CD8-positive, alpha-beta memory T cell (primary cell): ENCODE measurements at regions not wholly inside any gene's neighbourhood (a gene's known extent, or its start where the extent isn't known, plus 50 kb on each side); places are given as distances from the start of the nearest gene placed in this dataset.

Experiments
- CTCF ChIA-PET: fragments of 350-600 bp; sonication (Branson Sonifier 250); formaldehyde crosslinking; loops from one replicate; lab custom pipeline; 2021; ENCODE audit warnings: antibody characterized with exemption; lab: Charles Lee
- POLR2A ChIA-PET: fragments of 350-600 bp; sonication (Branson Sonifier 250); formaldehyde crosslinking; loops from one replicate; lab custom pipeline; 2021; ENCODE audit warnings: antibody characterized with exemption; lab: Charles Lee
- DNase-seq, 5 donors: peaks; one replicate each; pipeline versions ENCODE4 v3.0.0 to v3.0.0-alpha.2; 2020 to 2022; ENCODE audit warnings: mixed read lengths in 1 of 5
- H3K27ac ChIP-seq: one replicate; pipeline ENCODE4 v1.7.0; 2013; ENCODE audit warnings: low read depth, mild to moderate bottlenecking, low read length, moderate library complexity
- H3K27me3 ChIP-seq: 2 replicates; pipeline ENCODE4 v1.7.0; 2013; ENCODE audit warnings: low read length, mild to moderate bottlenecking; ENCODE audit not compliant: insufficient read depth, poor library complexity, severe bottlenecking
- H3K36me3 ChIP-seq: 2 replicates; pipeline ENCODE4 v1.7.0; 2013; ENCODE audit warnings: mild to moderate bottlenecking, low read length, moderate library complexity; ENCODE audit not compliant: insufficient read depth
- H3K4me1 ChIP-seq: 2 replicates; pipeline ENCODE4 v1.7.0; 2013; ENCODE audit warnings: mild to moderate bottlenecking, low read length, moderate library complexity; ENCODE audit not compliant: insufficient read depth
- H3K4me3 ChIP-seq: 2 replicates; pipeline ENCODE4 v1.7.0; 2013; ENCODE audit warnings: mild to moderate bottlenecking, low read length
- H3K9me3 ChIP-seq: 2 replicates; pipeline ENCODE4 v1.7.0; 2013; ENCODE audit warnings: mild to moderate bottlenecking, low read length
- H3K27ac Mint-ChIP-seq, 8 donors: one replicate each; pipeline ENCODE4 v1.8.0; 2020 to 2021; ENCODE audit warnings: mixed read lengths in 8 of 8, mild to moderate bottlenecking in 6 of 8, inconsistent platforms in 3 of 8, moderate library complexity in 3 of 8
- H3K27me3 Mint-ChIP-seq, 2 donors: one replicate each; pipeline ENCODE4 v1.8.0; 2020 to 2021; ENCODE audit warnings: mixed read lengths in 2 of 2, mild to moderate bottlenecking in 1 of 2, moderate library complexity in 1 of 2
- H3K36me3 Mint-ChIP-seq, 3 donors: one replicate each; pipeline ENCODE4 v1.8.0; 2020 to 2021; ENCODE audit warnings: mixed read lengths in 3 of 3, inconsistent platforms in 1 of 3, mild to moderate bottlenecking in 1 of 3
- H3K4me1 Mint-ChIP-seq, 3 donors: one replicate each; pipeline ENCODE4 v1.8.0; 2020 to 2021; ENCODE audit warnings: mixed read lengths in 3 of 3, inconsistent platforms in 1 of 3, mild to moderate bottlenecking in 1 of 3
- H3K4me3 Mint-ChIP-seq, 7 donors: one replicate each; pipeline ENCODE4 v1.8.0; 2020 to 2021; ENCODE audit warnings: mixed read lengths in 7 of 7, mild to moderate bottlenecking in 6 of 7, moderate library complexity in 4 of 7, inconsistent platforms in 2 of 7
- H3K9me3 Mint-ChIP-seq, 5 donors: one replicate each; pipeline ENCODE4 v1.8.0; 2020 to 2022; ENCODE audit warnings: mixed read lengths in 5 of 5, mild to moderate bottlenecking in 3 of 5, moderate library complexity in 2 of 5, inconsistent platforms in 1 of 5

DNA sequence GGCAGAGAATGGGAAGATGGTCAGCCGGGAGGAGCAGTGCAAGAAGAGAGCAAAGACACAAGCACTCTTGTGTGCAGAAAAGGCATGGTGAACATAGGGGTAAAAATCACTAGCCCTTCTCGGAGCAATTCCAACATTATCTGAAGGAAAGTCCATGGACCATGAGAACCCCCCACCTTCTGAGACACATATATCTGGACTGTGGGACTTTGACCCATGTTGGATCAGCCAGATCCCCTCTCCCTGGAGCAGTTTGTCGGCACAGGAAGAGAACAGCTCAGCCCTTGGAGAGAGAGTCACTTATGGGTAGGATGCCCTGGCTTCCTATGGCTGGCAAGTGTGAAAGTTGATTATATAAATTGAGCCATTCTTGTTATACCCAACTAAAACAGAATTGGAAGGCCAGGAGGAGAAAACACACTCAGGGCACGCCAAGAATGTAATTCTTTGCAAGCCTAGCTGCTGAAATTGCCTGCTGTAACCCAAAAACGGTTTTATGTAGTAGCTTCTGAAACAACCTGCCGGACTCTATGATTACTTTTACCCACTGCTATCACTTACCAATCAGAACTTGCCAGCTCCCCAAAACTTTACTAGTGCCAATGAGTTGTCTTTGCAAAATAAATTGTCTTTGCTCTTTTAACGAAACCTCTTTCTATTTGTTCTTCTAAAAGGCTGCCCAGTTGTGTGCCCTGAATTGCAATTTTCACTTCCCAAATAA, 62.8 kb upstream of the ZNF599 start:
- no peaks in the 10 kb centered on the region for H3K9me3 Mint-ChIP-seq

GRCh38 chr19:34834472-34835061, 61.6 kb upstream of the ZNF599 start:
- Mint-ChIP-seq H3K4me3 (no peak overlapping the region), H3K27me3 (peaks cover 6 to 14% of the 10 kb centered on the region in 2 donors), H3K4me1 (peaks cover 9 to 24% (median 11%) of the 10 kb centered on the region in 3 donors), H3K27ac (peak overlapping the region in 1 of 8 donors; percentile 55), H3K9me3 (no peaks in the 10 kb centered on the region), H3K36me3 (peaks cover 0 to 3% (median 0%) of the 10 kb centered on the region in 3 donors)
- Histone ChIP-seq H3K9me3 (no peaks in the 10 kb centered on the region), H3K4me3 (no peak overlapping the region), H3K27me3 (no peaks in the 10 kb centered on the region), H3K36me3 (no peaks in the 10 kb centered on the region), H3K4me1 (peaks cover 3% of the 10 kb centered on the region), H3K27ac (no peak overlapping the region)
- CTCF ChIA-PET, result no interaction called here
- POLR2A ChIA-PET, result no interaction called here
- DNase-seq, result no peak

More for the DNA sequence above, 62.8 kb upstream of the ZNF599 start:
- Mint-ChIP-seq H3K36me3 (peaks cover 0 to 3% (median 0%) of the 10 kb centered on the region in 3 donors), H3K27me3 (peaks cover 6 to 14% of the 10 kb centered on the region in 2 donors), H3K4me3 (no peak overlapping the region), H3K27ac (peak overlapping the region in 1 of 8 donors; percentile 59), H3K4me1 (peaks cover 9 to 29% (median 13%) of the 10 kb centered on the region in 3 donors)
- Histone ChIP-seq H3K4me3 (no peak overlapping the region), H3K36me3 (no peaks in the 10 kb centered on the region), H3K4me1 (peaks cover 3% of the 10 kb centered on the region), H3K9me3 (no peaks in the 10 kb centered on the region), H3K27me3 (no peaks in the 10 kb centered on the region), H3K27ac (no peak overlapping the region)
- CTCF ChIA-PET, result interaction anchor here (0.6 kb wide), 1 partner anchor 1078 kb away, joined by 5 read pairs; no protein-coding TSS in a partner anchor
- DNase-seq, result no peak
- POLR2A ChIA-PET, result no interaction called here

DNA sequence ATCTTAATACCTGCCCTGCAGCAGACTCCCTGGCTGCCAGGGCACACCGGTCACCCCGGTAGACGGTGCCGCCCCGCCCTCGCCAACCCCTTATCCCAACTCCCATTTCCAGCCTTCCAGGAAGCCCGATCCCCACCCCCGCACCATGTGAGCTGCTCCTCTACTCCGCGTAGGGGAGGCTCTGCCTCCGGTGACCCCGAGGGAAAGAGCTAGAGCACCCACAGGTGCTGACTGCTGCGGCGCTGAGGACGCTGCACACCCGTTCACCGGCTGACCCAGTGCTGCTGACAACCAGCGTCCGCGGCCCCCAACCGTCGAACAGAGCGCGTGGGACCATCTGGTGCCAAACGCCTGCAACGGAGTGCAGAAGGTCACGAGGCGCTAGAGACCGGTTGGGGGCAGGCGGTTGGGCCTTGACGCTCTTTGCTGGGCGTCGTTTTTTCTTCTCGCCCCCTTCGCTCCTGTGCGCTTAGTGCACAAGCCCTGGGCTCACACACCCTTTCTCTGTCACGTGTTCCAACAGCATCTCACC, 59.6 kb upstream of the ZNF599 start:
- POLR2A ChIA-PET, result no interaction called here
- Mint-ChIP-seq H3K4me3 (no peak overlapping the region), H3K36me3 (peaks cover 0 to 4% (median 2%) of the 10 kb centered on the region in 3 donors)

DNA sequence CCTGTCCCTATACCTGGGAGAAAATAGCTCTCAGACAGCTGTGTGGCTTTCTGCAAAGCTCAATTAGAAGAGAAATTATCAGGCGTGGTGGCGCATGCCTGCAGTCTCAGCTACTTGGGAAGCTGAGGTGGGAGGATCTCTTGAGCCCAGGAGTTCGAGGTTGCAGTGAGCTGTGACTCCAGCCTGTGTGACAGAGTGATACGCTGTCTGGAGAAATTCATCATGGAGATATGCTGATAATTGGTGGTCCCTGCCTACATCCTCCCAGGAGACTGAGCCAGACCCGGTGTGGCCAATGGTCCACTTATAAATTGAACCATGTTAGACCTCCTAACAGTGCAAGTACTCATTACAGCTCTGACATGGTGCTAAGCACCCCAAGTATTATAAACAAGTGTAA, 58.7 kb upstream of the ZNF599 start:
- peaks cover 0 to 8% (median 0%) of the 10 kb centered on the region in 3 donors for H3K4me1 Mint-ChIP-seq
- CTCF ChIA-PET, result no interaction called here
- H3K36me3 ChIP-seq, result no peaks in the 10 kb centered on the region

More for the DNA sequence above, 59.6 kb upstream of the ZNF599 start:
- H3K9me3 Mint-ChIP-seq, result no peaks in the 10 kb centered on the region
- peaks cover 0 to 11% (median 4%) of the 10 kb centered on the region in 3 donors for H3K4me1 Mint-ChIP-seq
- CTCF ChIA-PET, result no interaction called here
- Histone ChIP-seq H3K4me1 (no peaks in the 10 kb centered on the region), H3K27me3 (no peaks in the 10 kb centered on the region), H3K4me3 (no peak overlapping the region), H3K36me3 (no peaks in the 10 kb centered on the region), H3K9me3 (no peaks in the 10 kb centered on the region), H3K27ac (no peak overlapping the region)
- DNase-seq, result no peak
- H3K27me3 Mint-ChIP-seq, result peaks cover 6 to 12% of the 10 kb centered on the region in 2 donors
- no peak overlapping the region for H3K27ac Mint-ChIP-seq

GRCh38 chr19:34828156-34828555, 55.1 kb upstream of the ZNF599 start:
- Mint-ChIP-seq H3K9me3 (no peaks in the 10 kb centered on the region), H3K4me3 (no peak overlapping the region), H3K27me3 (peaks cover 0 to 3% of the 10 kb centered on the region in 2 donors), H3K27ac (no peak overlapping the region), H3K36me3 (peaks cover 0 to 4% (median 4%) of the 10 kb centered on the region in 3 donors), H3K4me1 (peaks cover 0 to 8% (median 0%) of the 10 kb centered on the region in 3 donors)
- H3K36me3 ChIP-seq, result no peaks in the 10 kb centered on the region
- ChIA-PET CTCF (no interaction called here), POLR2A (no interaction called here)
- DNase-seq, result no peak
- H3K27ac ChIP-seq, result no peak overlapping the region
- no peaks in the 10 kb centered on the region for H3K9me3 ChIP-seq
- H3K4me3 ChIP-seq, result no peak overlapping the region
- H3K27me3 ChIP-seq, result no peaks in the 10 kb centered on the region
- H3K4me1 ChIP-seq, result no peaks in the 10 kb centered on the region

More for the DNA sequence above, 58.7 kb upstream of the ZNF599 start:
- Histone ChIP-seq H3K9me3 (no peaks in the 10 kb centered on the region), H3K27me3 (no peaks in the 10 kb centered on the region), H3K4me3 (no peak overlapping the region), H3K27ac (no peak overlapping the region), H3K4me1 (no peaks in the 10 kb centered on the region)
- Mint-ChIP-seq H3K36me3 (peaks cover 0 to 4% (median 4%) of the 10 kb centered on the region in 3 donors), H3K27ac (peak overlapping the region in 1 of 8 donors; percentile 21), H3K27me3 (peaks cover 6 to 12% of the 10 kb centered on the region in 2 donors), H3K4me3 (no peak overlapping the region), H3K9me3 (no peaks in the 10 kb centered on the region)
- no peak for DNase-seq
- POLR2A ChIA-PET, result no interaction called here

DNA sequence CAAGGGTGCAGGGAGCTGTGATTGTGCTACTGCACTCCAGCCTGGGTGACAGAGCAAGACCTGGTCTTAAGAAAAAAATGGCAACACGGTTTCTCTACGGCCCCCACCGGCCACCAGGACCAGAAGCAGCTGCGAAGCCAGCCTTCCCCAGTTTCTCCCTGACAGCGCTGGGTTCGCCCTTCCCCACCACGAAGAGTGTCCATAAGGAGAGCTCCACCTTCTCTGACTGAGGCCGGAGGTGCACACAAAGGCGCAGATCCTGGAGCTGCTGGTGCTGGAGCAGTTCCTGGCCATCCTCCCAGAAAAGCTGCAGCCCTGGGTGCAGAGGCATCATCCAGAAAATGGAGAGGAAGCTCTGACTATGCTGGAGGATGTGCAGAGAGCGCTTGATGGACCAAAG, 52.2 kb upstream of the ZNF599 start:
- H3K9me3 Mint-ChIP-seq, result no peaks in the 10 kb centered on the region
- H3K27ac Mint-ChIP-seq, result no peak overlapping the region
- no peak overlapping the region for H3K4me3 Mint-ChIP-seq
- peaks cover 2 to 7% (median 3%) of the 10 kb centered on the region in 3 donors for H3K36me3 Mint-ChIP-seq
- ChIA-PET CTCF (no interaction called here), POLR2A (no interaction called here)
- Histone ChIP-seq H3K27me3 (no peaks in the 10 kb centered on the region), H3K4me1 (no peaks in the 10 kb centered on the region), H3K27ac (no peak overlapping the region), H3K36me3 (no peaks in the 10 kb centered on the region), H3K4me3 (no peak overlapping the region), H3K9me3 (no peaks in the 10 kb centered on the region)
- H3K4me1 Mint-ChIP-seq, result no peaks in the 10 kb centered on the region
- DNase-seq, result no peak
- no peaks in the 10 kb centered on the region for H3K27me3 Mint-ChIP-seq

DNA sequence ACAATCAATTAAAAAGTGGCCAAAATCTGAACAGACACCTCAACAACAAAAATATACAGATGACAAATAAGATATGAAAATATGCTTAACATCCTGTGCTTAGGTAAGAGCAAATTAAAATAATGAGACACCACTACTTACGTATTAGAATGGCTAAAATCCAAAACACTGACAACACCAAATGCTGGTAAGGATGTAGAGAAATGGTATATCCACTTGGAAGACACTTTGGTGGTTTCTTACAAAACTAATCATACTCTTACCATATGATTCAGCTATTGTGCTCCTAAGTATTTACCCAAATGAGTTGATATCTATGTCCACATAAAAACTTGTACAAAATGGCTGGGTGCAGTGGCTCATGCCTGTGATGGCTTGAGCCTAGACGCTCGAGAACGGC, 51.7 kb upstream of the ZNF599 start:
- CTCF ChIA-PET, result no interaction called here
- Histone ChIP-seq H3K9me3 (no peaks in the 10 kb centered on the region), H3K27ac (no peak overlapping the region), H3K36me3 (no peaks in the 10 kb centered on the region), H3K4me3 (no peak overlapping the region), H3K4me1 (no peaks in the 10 kb centered on the region), H3K27me3 (no peaks in the 10 kb centered on the region)
- no peak overlapping the region for H3K27ac Mint-ChIP-seq
- no peak overlapping the region for H3K4me3 Mint-ChIP-seq
- H3K36me3 Mint-ChIP-seq, result peaks cover 7 to 12% (median 7%) of the 10 kb centered on the region in 3 donors
- no peaks in the 10 kb centered on the region for H3K27me3 Mint-ChIP-seq
- DNase-seq, result no peak
- H3K9me3 Mint-ChIP-seq, result no peaks in the 10 kb centered on the region
- POLR2A ChIA-PET, result no interaction called here
- no peaks in the 10 kb centered on the region for H3K4me1 Mint-ChIP-seq
